Pancreas (tissue), 10 donors: ENCODE measurements at regions not wholly inside any gene's neighbourhood (a gene's known extent, or its start where the extent isn't known, plus 50 kb on each side); places are given as distances from the start of the nearest gene placed in this dataset.

Source experiments
- ATAC-seq, 4 donors: fragments of 200-7000 bp; cut with Tn5 transposase; one replicate each; pipeline versions ENCODE4 v1.8.0 to v1.9.1; 2020; ENCODE audit warnings: mild to moderate bottlenecking in 4 of 4, moderate library complexity in 4 of 4
- DNase-seq, 6 donors: peaks; one replicate each; pipeline ENCODE4 v3.0.0-alpha.2; 2020
- FAIRE-seq: peaks from 2 replicates; lab custom pipeline; 2012; peaks lifted over from hg19 to GRCh38; lab: Jason Lieb, UNC
- H3K27ac ChIP-seq, 4 donors: fragments of 200-600 bp; sonication (generic); 1 replicate in 3 of 4; 2 replicates in 1 of 4; pipeline versions ENCODE4 v1.5.0 to v1.8.0; 2020
- H3K27me3 ChIP-seq, 4 donors: fragments of 200-600 bp; one replicate each; pipeline ENCODE4 v1.8.0; 2021
- H3K36me3 ChIP-seq, 3 donors: fragments of 200-600 bp; sonication (generic) in 1 of 3; one replicate each; pipeline versions ENCODE4 v1.5.0 to v1.8.0; 2020 to 2021
- H3K4me1 ChIP-seq, 3 donors: fragments of 200-600 bp; one replicate each; pipeline ENCODE4 v1.8.0; 2021
- H3K4me3 ChIP-seq, 4 donors: fragments of 200-600 bp; sonication (generic) in 2 of 4; one replicate each; pipeline versions ENCODE4 v1.5.0 to v1.8.0; 2020 to 2021
- H3K9me3 ChIP-seq, 4 donors: fragments of 200-600 bp; one replicate each; pipeline ENCODE4 v1.8.0; 2021
- CTCF ChIP-seq, 4 donors: fragments of 200-600 bp; sonication (generic) in 3 of 4; IDR thresholded peaks; one replicate each; pipeline versions ENCODE4 v1.5.0 to v1.8.0; 2021; ENCODE audit warnings: antibody characterized with exemption in 4 of 4
- WGBS, 2 donors: extraction: QIAGEN DNeasy Blood & Tissue Kit; methylation state at CpG; one replicate each; pipeline ENCODE4 v1.1.7; 2013; 5-methylcytosine and 5-hydroxymethylcytosine counted together
- intact Hi-C, 3 donors: fragments of 100-400 bp; cut with DNase I; formaldehyde crosslinking; loops; one replicate each; pipeline versions ENCODE4 v1.11.1 to v1.14.2; 2022
- donor health status: healthy with polysubstance abuse.
- donor health status: DM: no; HTN: no; CAD: no; lungs with moderate emphysema.
- donor health status: DM: no; HTN: no; CAD: no.
- donor health status: control.
- donor health status: control.
- donor health status: Bipolar disorder and iron deficiency.
- donor health status: DM: yes; HTN: yes; CAD: no.
- donor health status: DM: no; HTN: no; CAD: no.
- donor health status: DM: no; HTN: no; CAD: no.
- donor health status: DM: yes; HTN: yes; CAD: no.

GRCh38 chr4:181536196-181536746 lies 706.9 kb upstream of the TENM3 start:
- no peak overlapping the region for H3K4me3 ChIP-seq
- no peaks in the 10 kb centered on the region for H3K36me3 ChIP-seq
- no peaks in the 10 kb centered on the region for H3K9me3 ChIP-seq
- WGBS, 2 donors, result 55 to 64% methylated on average over 4 of the region's 4 CpGs
- peak in 1 of 4 donors; percentile 12 for ATAC-seq
- intact Hi-C loops, result loop anchor here in 1 of 3 donors (10.0 kb wide), 1 partner anchor 231 kb away; no protein-coding TSS in a partner anchor
- TF ChIP-seq CTCF (IDR thresholded peaks at IDR 0.05), result no peak
- H3K27me3 ChIP-seq, result no peaks in the 10 kb centered on the region
- H3K27ac ChIP-seq, result no peak overlapping the region
- no peaks in the 10 kb centered on the region for H3K4me1 ChIP-seq
- DNase-seq, result no peak
- FAIRE-seq, result no peak

GRCh38 chr4:181536811-181537434 lies 706.3 kb upstream of the TENM3 start:
- TF ChIP-seq CTCF (IDR thresholded peaks at IDR 0.05), result no peak
- Histone ChIP-seq H3K4me3 (no peak overlapping the region), H3K27me3 (no peaks in the 10 kb centered on the region), H3K36me3 (no peaks in the 10 kb centered on the region), H3K4me1 (no peaks in the 10 kb centered on the region), H3K9me3 (no peaks in the 10 kb centered on the region), H3K27ac (no peak overlapping the region)
- WGBS, 2 donors, result 29 to 43% methylated on average over 5 of the region's 5 CpGs
- DNase-seq (no peak), ATAC-seq (peak in 3 of 4 donors; percentile 31 to 66 (median 42)), FAIRE-seq (peak; percentile 69)
- intact Hi-C loops, result loop anchor here in 1 of 3 donors (10.0 kb wide), 1 partner anchor 232 kb away; no protein-coding TSS in a partner anchor

DNA sequence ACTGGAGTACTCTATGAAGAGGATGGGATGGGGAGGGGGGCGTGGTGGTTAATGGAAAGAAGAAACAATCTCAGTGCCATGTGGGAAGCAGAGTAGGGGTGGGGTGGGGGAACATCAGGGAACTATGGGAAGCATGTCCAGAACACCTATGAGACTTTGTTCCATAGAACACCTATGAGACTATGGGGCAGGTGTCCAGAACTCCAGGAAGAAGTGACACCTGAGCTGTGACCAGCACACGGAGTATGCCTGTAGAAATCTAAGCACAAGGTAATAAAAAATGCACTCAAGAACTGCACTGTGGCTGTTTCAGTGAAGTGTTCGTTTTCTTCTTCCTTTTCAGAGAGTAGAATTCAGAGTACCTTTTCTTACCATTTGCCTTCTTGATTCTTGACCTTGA lies 704.8 kb upstream of the TENM3 start:
- no peak overlapping the region for H3K27ac ChIP-seq
- no peaks in the 10 kb centered on the region for H3K4me1 ChIP-seq
- no peak for FAIRE-seq
- 47 to 63% methylated on average over 3 of the region's 3 CpGs for WGBS, 2 donors
- TF ChIP-seq CTCF (IDR thresholded peaks at IDR 0.05), result no peak
- ATAC-seq, result no peak
- no peaks in the 10 kb centered on the region for H3K9me3 ChIP-seq
- no peaks in the 10 kb centered on the region for H3K36me3 ChIP-seq
- no peak overlapping the region for H3K4me3 ChIP-seq
- DNase-seq, result no peak
- intact Hi-C loops, result loop anchor here in 1 of 3 donors (10.0 kb wide), 1 partner anchor 234 kb away; no protein-coding TSS in a partner anchor
- H3K27me3 ChIP-seq, result no peaks in the 10 kb centered on the region

DNA sequence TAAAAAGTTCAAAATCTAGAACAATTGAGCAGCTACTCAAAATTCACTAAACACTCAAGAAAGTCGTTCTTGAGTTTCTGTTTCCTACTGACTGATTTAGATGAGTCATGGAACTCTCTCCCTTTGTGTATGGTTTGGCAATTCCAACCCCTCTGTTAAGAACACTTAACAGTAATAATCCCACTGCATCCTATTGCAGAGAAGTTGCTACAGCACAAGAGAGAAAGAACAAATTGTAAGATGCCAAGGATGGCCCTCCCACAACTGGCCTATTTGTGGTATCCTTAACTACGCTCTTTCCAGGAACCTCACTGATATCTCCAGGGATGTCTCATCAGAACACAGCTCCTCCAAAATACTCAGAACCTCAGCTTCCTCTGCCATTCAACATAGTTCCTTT lies 701.8 kb upstream of the TENM3 start:
- Histone ChIP-seq H3K4me1 (no peaks in the 10 kb centered on the region), H3K27me3 (no peaks in the 10 kb centered on the region), H3K27ac (no peak overlapping the region), H3K9me3 (no peaks in the 10 kb centered on the region), H3K4me3 (no peak overlapping the region), H3K36me3 (no peaks in the 10 kb centered on the region)
- ATAC-seq (no peak), DNase-seq (no peak), FAIRE-seq (no peak)
- TF ChIP-seq CTCF (IDR thresholded peaks at IDR 0.05), result no peak
- intact Hi-C loops, result no loop called here
- 76 to 77% methylated on average over 2 of the region's 2 CpGs for WGBS, 2 donors
